ENCODE measurements at regions not wholly inside any gene's neighbourhood (a gene's known extent, or its start where the extent isn't known, plus 50 kb on each side); places are given as distances from the start of the nearest gene placed in this dataset.
"Not testable (repeated sequence)": the region's sequence is repeated elsewhere in the genome, so short reads cannot be mapped to it uniquely, and the experiment has no call there.

DNA sequence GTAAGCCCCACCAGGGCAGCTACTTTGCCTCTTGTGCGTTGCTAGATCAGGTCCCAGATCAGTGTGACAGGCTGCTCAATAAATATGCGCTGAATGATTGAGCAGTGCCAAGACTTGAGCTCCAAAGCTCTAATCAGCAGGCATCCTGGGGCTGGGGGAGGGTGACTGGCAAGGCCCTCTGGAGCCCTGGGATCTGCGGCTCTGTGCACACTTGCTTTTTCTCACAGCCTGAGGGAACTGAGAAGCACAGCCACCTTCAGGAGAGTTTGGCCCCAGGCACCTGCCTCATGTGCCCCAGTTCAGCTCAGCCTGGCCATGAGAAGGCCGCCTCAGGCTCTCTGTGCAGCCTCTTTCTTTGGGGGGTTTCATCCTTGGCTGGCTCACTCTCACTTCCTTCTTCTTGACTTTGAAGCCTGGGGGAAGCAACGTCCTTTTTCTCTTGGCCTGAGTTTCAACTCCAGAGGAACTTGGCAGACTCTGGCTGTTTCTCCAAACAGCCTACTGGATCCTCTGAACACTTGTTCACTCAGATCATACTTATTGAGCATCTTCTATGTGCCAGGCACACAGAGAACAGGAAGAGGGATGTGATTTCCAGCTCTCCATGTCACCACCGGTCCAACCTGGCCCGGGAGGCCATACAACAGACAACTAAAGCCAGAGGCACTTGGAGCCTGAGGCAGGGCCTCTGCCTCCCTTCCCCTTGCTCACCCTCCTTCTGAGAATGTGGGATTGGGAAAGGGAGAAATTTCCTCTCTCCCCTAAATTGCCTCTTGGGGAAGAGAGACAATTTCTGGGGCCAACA lies 114.0 kb downstream of the VEGFA start:
- Histone ChIP-seq H2BK5ac (ENCODE audit: insufficient read length, low read length) (no peak overlapping the region), H3K23me2 (ENCODE audit: insufficient read length, low read depth, low read length, poor library complexity, severe bottlenecking) (no peaks in the 10 kb centered on the region), H3K27me3 (ENCODE audit: insufficient read depth, low read length) (no peaks in the 10 kb centered on the region), H3K23ac (ENCODE audit: insufficient read length, low read depth, low read length) (no peak overlapping the region), H2BK15ac (ENCODE audit: low read depth, low read length) (no peak overlapping the region), H2AK5ac (ENCODE audit: insufficient read length, low read length) (no peak overlapping the region), H3K9ac (ENCODE audit: extremely low read depth, insufficient read length, low read length) (no peak overlapping the region), H3K79me1 (ENCODE audit: insufficient read depth, low read depth, low read length, poor library complexity, severe bottlenecking) (no peaks in the 10 kb centered on the region), H2BK20ac (ENCODE audit: low read depth, low read length, poor library complexity, severe bottlenecking) (no peak overlapping the region), H2BK12ac (ENCODE audit: insufficient read length, low read depth, low read length) (no peak overlapping the region), H4K91ac (ENCODE audit: insufficient read length, low read depth, low read length) (no peak overlapping the region), H3K4me1 (ENCODE audit: insufficient read depth, low read length) (no peaks in the 10 kb centered on the region), H3K4me2 (ENCODE audit: insufficient read depth, insufficient read length, low read length) (no peak overlapping the region), H3K56ac (ENCODE audit: insufficient read length, low read depth, low read length) (no peak overlapping the region), H4K20me1 (ENCODE audit: control insufficient read depth, insufficient read depth, insufficient read length) (no peaks in the 10 kb centered on the region), H4K8ac (replicated peaks; ENCODE audit: insufficient read length, low read depth, low read length) (no peak overlapping the region), H3K14ac (ENCODE audit: insufficient read depth, low read length) (no peak overlapping the region), H3K4ac (ENCODE audit: low read depth, low read length) (no peak overlapping the region), H3K27ac (ENCODE audit: insufficient read length, low read depth, low read length) (no peak overlapping the region), H3K9me3 (ENCODE audit: control insufficient read depth, low read depth, low read length) (no peaks in the 10 kb centered on the region), H2AFZ (ENCODE audit: low read length) (no peak overlapping the region), H2BK120ac (ENCODE audit: low read depth, low read length, poor library complexity, severe bottlenecking) (no peak overlapping the region), H3T11ph (ENCODE audit: low read length) (no peak overlapping the region), H3K18ac (ENCODE audit: insufficient read length, low read depth, low read length) (no peak overlapping the region), H4K5ac (ENCODE audit: insufficient read length, low read depth, low read length) (no peak overlapping the region), H3K79me2 (ENCODE audit: insufficient read depth, low read length) (no peaks in the 10 kb centered on the region)
- no peaks in the 10 kb centered on the region; a peak in 1 of 7 replicates for H3K36me3 Mint-ChIP-seq (ENCODE audit: insufficient read depth in 1 of 3, low read depth in 3 of 3)
- WGBS (ENCODE audit: extremely low coverage, insufficient read length, low lambda C conversion rate), result no CpG with 5 or more reads among the region's 7 CpGs
- H3K4me1 Mint-ChIP-seq, result peaks cover 0 to 6% of the 10 kb centered on the region in 2 experiments; a peak in 1 of 4 replicates
- TF ChIP-seq, protein P1, sequence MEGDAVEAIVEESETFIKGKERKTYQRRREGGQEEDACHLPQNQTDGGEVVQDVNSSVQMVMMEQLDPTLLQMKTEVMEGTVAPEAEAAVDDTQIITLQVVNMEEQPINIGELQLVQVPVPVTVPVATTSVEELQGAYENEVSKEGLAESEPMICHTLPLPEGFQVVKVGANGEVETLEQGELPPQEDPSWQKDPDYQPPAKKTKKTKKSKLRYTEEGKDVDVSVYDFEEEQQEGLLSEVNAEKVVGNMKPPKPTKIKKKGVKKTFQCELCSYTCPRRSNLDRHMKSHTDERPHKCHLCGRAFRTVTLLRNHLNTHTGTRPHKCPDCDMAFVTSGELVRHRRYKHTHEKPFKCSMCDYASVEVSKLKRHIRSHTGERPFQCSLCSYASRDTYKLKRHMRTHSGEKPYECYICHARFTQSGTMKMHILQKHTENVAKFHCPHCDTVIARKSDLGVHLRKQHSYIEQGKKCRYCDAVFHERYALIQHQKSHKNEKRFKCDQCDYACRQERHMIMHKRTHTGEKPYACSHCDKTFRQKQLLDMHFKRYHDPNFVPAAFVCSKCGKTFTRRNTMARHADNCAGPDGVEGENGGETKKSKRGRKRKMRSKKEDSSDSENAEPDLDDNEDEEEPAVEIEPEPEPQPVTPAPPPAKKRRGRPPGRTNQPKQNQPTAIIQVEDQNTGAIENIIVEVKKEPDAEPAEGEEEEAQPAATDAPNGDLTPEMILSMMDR (conservative IDR thresholded peaks at IDR 0.05), result no peak
- H3K9me3 Mint-ChIP-seq, result no peaks in the 10 kb centered on the region
- no peak overlapping the region for H3K4me3 Mint-ChIP-seq
- H3K27ac Mint-ChIP-seq, result peak overlapping the region in 1 of 3 experiments; percentile 53; a peak in 1 of 7 replicates
- no peak for DNase-seq
- peaks cover 7% of the 10 kb centered on the region for H3K27me3 Mint-ChIP-seq (ENCODE audit: low read depth)

DNA sequence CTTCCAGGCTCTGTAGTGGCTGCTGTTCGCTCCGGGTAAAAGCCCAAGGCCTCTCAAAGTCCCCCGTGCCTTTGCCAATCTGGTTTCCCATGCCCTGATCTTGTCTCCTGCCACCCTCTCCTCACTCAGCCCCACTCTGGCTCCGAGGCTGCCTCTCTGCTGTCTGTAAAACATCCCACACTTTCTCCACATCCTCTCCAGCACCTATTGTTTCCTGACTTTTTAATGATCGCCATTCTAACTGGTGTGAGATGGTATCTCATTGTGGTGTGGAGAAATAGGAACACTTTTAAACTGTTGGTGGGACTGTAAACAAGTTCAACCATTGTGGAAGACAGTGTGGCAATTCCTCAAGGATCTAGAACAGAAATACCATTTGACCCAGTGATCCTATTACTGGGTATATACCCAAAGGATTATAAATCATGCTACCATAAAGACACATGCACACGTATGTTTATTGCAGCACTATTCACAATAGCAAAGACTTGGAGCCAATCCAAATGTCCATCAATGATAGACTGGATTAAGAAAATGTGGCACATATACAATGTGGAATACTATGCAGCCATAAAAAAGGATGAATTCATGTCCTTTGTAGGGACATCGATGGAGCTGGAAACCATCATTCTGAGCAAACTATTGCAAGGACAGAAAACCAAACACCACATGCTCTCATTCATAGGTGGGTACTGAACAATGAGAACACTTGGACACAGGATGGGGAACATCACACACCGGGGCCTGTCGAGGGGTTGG lies 112.9 kb downstream of the VEGFA start:
- H4K91ac ChIP-seq (ENCODE audit: insufficient read length, low read depth, low read length); H3K4me3 Mint-ChIP-seq: not testable (repeated sequence)

More for the DNA sequence above, 112.9 kb downstream of the VEGFA start:
- H2BK120ac ChIP-seq (ENCODE audit: low read depth, low read length, poor library complexity, severe bottlenecking); H3K27ac ChIP-seq (ENCODE audit: insufficient read length, low read depth, low read length); H3K4me1 Mint-ChIP-seq; H3T11ph ChIP-seq (ENCODE audit: low read length); H3K4ac ChIP-seq (ENCODE audit: low read depth, low read length); H2AFZ ChIP-seq (ENCODE audit: low read length); H3K79me2 ChIP-seq (ENCODE audit: insufficient read depth, low read length); H4K5ac ChIP-seq (ENCODE audit: insufficient read length, low read depth, low read length); H3K4me2 ChIP-seq (ENCODE audit: insufficient read depth, insufficient read length, low read length); H3K4me1 ChIP-seq (ENCODE audit: insufficient read depth, low read length); H2BK20ac ChIP-seq (ENCODE audit: low read depth, low read length, poor library complexity, severe bottlenecking); H4K20me1 ChIP-seq (ENCODE audit: control insufficient read depth, insufficient read depth, insufficient read length); H3K23ac ChIP-seq (ENCODE audit: insufficient read length, low read depth, low read length); H4K8ac ChIP-seq (replicated peaks; ENCODE audit: insufficient read length, low read depth, low read length); H3K14ac ChIP-seq (ENCODE audit: insufficient read depth, low read length); H2BK12ac ChIP-seq (ENCODE audit: insufficient read length, low read depth, low read length); H3K79me1 ChIP-seq (ENCODE audit: insufficient read depth, low read depth, low read length, poor library complexity, severe bottlenecking); H3K56ac ChIP-seq (ENCODE audit: insufficient read length, low read depth, low read length); H3K27me3 ChIP-seq (ENCODE audit: insufficient read depth, low read length); H2BK15ac ChIP-seq (ENCODE audit: low read depth, low read length); H2AK5ac ChIP-seq (ENCODE audit: insufficient read length, low read length); DNase-seq; H3K27me3 Mint-ChIP-seq (ENCODE audit: low read depth); H3K23me2 ChIP-seq (ENCODE audit: insufficient read length, low read depth, low read length, poor library complexity, severe bottlenecking); H3K9me3 Mint-ChIP-seq; H3K9me3 ChIP-seq (ENCODE audit: control insufficient read depth, low read depth, low read length); H2BK5ac ChIP-seq (ENCODE audit: insufficient read length, low read length); H3K36me3 Mint-ChIP-seq (ENCODE audit: insufficient read depth in 1 of 3, low read depth in 3 of 3); H3K9ac ChIP-seq (ENCODE audit: extremely low read depth, insufficient read length, low read length); H3K18ac ChIP-seq (ENCODE audit: insufficient read length, low read depth, low read length): not testable (repeated sequence)
- peak overlapping the region in 1 of 3 experiments; percentile 23; a peak in 1 of 7 replicates for H3K27ac Mint-ChIP-seq
- no CpG with 5 or more reads among the region's 9 CpGs for WGBS (ENCODE audit: extremely low coverage, insufficient read length, low lambda C conversion rate)
